A549 (cell line): ENCODE measurements at regions not wholly inside any gene's neighbourhood (a gene's known extent, or its start where the extent isn't known, plus 50 kb on each side); places are given as distances from the start of the nearest gene placed in this dataset.

ENCODE experiments used
- ATAC-seq, 2 experiments: fragments of 200-7000 bp in 1 of 2; fragments of >200 bp in 1 of 2; cut with Nextera tagmentation in 1 of 2; cut with Tn5 transposase in 1 of 2; 3 replicates each; pipeline versions ENCODE4 v1.8.0 to v1.9.1; 2018 to 2020; ENCODE audit warnings: mild to moderate bottlenecking in 1 of 2, moderate library complexity in 1 of 2
- CTCF ChIA-PET: fragments of 300-600 bp; sonication (Branson Sonifier 250); formaldehyde crosslinking; extraction: SDS; loops from one replicate; lab custom pipeline; 2021; ENCODE audit warnings: antibody characterized with exemption, inconsistent platforms; lab: Yijun Ruan, JAX
- POLR2A ChIA-PET: fragments of 350-600 bp; formaldehyde crosslinking; extraction: SDS; loops from one replicate; lab custom pipeline; 2021; ENCODE audit warnings: antibody characterized with exemption, inconsistent platforms; lab: Yijun Ruan, JAX
- DNase-seq, 2 experiments: peaks; one replicate each; pipeline versions ENCODE4 v3.0.0 to v3.0.0-alpha.2; 2011 to 2016; ENCODE audit warnings: low read depth in 1 of 2, low spot score in 1 of 2
- FAIRE-seq: peaks from 2 replicates; lab custom pipeline; 2011; peaks lifted over from hg19 to GRCh38; lab: Jason Lieb, UNC
- H3K27ac ChIP-seq, 2 experiments: fragments of >200 bp; sonication (Bioruptor Twin); formaldehyde crosslinking; 3 replicates each; pipeline ENCODE4 v1.5.1; 2016 to 2017
- H3K4me1 ChIP-seq: fragments of >200 bp; sonication (Bioruptor Twin); formaldehyde crosslinking; 3 replicates; pipeline ENCODE4 v1.6.1; 2016
- H3K4me2 ChIP-seq: fragments of >200 bp; sonication (Bioruptor Twin); formaldehyde crosslinking; 3 replicates; pipeline ENCODE4 v1.6.1; 2016
- H3K4me3 ChIP-seq: fragments of >200 bp; sonication (Bioruptor Twin); formaldehyde crosslinking; 3 replicates; pipeline ENCODE4 v1.5.1; 2016
- H3K9me3 ChIP-seq: fragments of >200 bp; sonication (Bioruptor Twin); formaldehyde crosslinking; 3 replicates; pipeline ENCODE4 v1.6.1; 2016
- BHLHE40 ChIP-seq: IDR thresholded peaks from 2 replicates; pipeline ENCODE4 v1.6.1; 2012; ENCODE audit warnings: low read depth, low read length, inconsistent platforms
- CBX8 ChIP-seq: fragments of 200-600 bp; sonication (generic); IDR thresholded peaks from 2 replicates; pipeline ENCODE4 v1.6.1; 2016
- FOSB ChIP-seq: fragments of 250-450 bp; sonication (Bioruptor Pico); IDR thresholded peaks from 2 replicates; pipeline ENCODE4 v1.5.0; 2020; ENCODE audit warnings: mild to moderate bottlenecking, moderate library complexity
- FOXS1 ChIP-seq: fragments of 250-450 bp; sonication (Bioruptor Pico); IDR thresholded peaks from 2 replicates; pipeline ENCODE4 v1.5.0; 2020; ENCODE audit warnings: mild to moderate bottlenecking, moderate library complexity
- GATA3 ChIP-seq: IDR thresholded peaks from 2 replicates; pipeline ENCODE4 v1.6.1; 2012; ENCODE audit warnings: borderline replicate concordance
- HDAC2 ChIP-seq: fragments of 200-600 bp; sonication (generic); IDR thresholded peaks from 2 replicates; pipeline ENCODE4 v1.6.1; 2016
- HEYL ChIP-seq: fragments of 250-450 bp; sonication (Bioruptor Pico); IDR thresholded peaks from 2 replicates; pipeline ENCODE4 v1.8.0; 2021; ENCODE audit warnings: mild to moderate bottlenecking, moderate library complexity
- HOXA7 ChIP-seq: fragments of 250-450 bp; sonication (Bioruptor Pico); IDR thresholded peaks from 2 replicates; pipeline ENCODE4 v1.5.0; 2020; ENCODE audit warnings: mild to moderate bottlenecking, moderate library complexity
- KDM1A ChIP-seq: fragments of 200-600 bp; sonication (generic); IDR thresholded peaks from 2 replicates; pipeline ENCODE4 v1.6.1; 2016; ENCODE audit warnings: low read depth, mild to moderate bottlenecking
- KDM5A ChIP-seq: fragments of 200-600 bp; sonication (generic); IDR thresholded peaks from 2 replicates; pipeline ENCODE4 v1.6.1; 2016; ENCODE audit warnings: antibody characterized with exemption, mild to moderate bottlenecking
- MAFK ChIP-seq: fragments of 450-650 bp; IDR thresholded peaks from 2 replicates; pipeline ENCODE4 v1.6.1; 2014; ENCODE audit not compliant: partially characterized antibody
- MAZ ChIP-seq: fragments of 150-350 bp; IDR thresholded peaks from 2 replicates; pipeline ENCODE4 v1.6.1; 2014; ENCODE audit warnings: antibody characterized with exemption, low read depth, low read length, borderline replicate concordance
- MYC ChIP-seq: IDR thresholded peaks from 2 replicates; pipeline ENCODE4 v1.6.1; 2012; ENCODE audit warnings: mild to moderate bottlenecking, inconsistent platforms, low read length, improper control_type of control experiment, borderline replicate concordance
- NFE2L2 ChIP-seq: fragments of 150-350 bp; conservative IDR thresholded peaks from 2 replicates; pipeline ENCODE4 v1.6.1; 2014; ENCODE audit warnings: low read length
- NR3C1 ChIP-seq: fragments of >200 bp; sonication (Bioruptor Twin); formaldehyde crosslinking; IDR thresholded peaks from 3 replicates; pipeline ENCODE4 v1.6.1; 2017
- POLR2A ChIP-seq: IDR thresholded peaks from 2 replicates; pipeline ENCODE4 v1.6.1; 2012; ENCODE audit warnings: mild to moderate bottlenecking, low read length
- RNF2 ChIP-seq: fragments of 200-600 bp; sonication (generic); IDR thresholded peaks from 2 replicates; pipeline ENCODE4 v1.6.1; 2016; ENCODE audit warnings: low read depth, mild to moderate bottlenecking, antibody characterized with exemption, moderate library complexity, borderline replicate concordance
- SMC3 ChIP-seq: fragments of >200 bp; sonication (Bioruptor Twin); formaldehyde crosslinking; IDR thresholded peaks from 3 replicates; pipeline ENCODE4 v1.6.1; 2018; ENCODE audit warnings: inconsistent platforms
- TFCP2L1 ChIP-seq: fragments of 250-450 bp; sonication (Bioruptor Pico); IDR thresholded peaks from 2 replicates; pipeline ENCODE4 v1.5.0; 2021; ENCODE audit warnings: mild to moderate bottlenecking
- WGBS: methylation state at CpG from one replicate; pipeline ENCODE4 v1.1.6; 2017; ENCODE audit errors: missing lambda C conversion rate; 5-methylcytosine and 5-hydroxymethylcytosine counted together
- TF ChIP-seq, protein P1 (sequence below): fragments of 200-600 bp; sonication (generic); IDR thresholded peaks from 2 replicates; pipeline ENCODE4 v1.6.1; 2016; ENCODE audit warnings: antibody characterized with exemption, mild to moderate bottlenecking, moderate library complexity
- TF ChIP-seq, protein P2 (sequence below): fragments of 250-450 bp; sonication (Bioruptor Pico); IDR thresholded peaks from 2 replicates; pipeline ENCODE4 v1.5.0; 2021; ENCODE audit warnings: mild to moderate bottlenecking, moderate library complexity, borderline replicate concordance
- TF ChIP-seq, protein P3 (sequence below): fragments of >200 bp; sonication (Bioruptor Twin); formaldehyde crosslinking; IDR thresholded peaks from 3 replicates; pipeline ENCODE4 v1.5.1; 2016
- TF ChIP-seq, protein P4 (sequence below): IDR thresholded peaks from 2 replicates; pipeline ENCODE4 v1.6.1; 2012; ENCODE audit warnings: low read depth, borderline replicate concordance

DNA sequence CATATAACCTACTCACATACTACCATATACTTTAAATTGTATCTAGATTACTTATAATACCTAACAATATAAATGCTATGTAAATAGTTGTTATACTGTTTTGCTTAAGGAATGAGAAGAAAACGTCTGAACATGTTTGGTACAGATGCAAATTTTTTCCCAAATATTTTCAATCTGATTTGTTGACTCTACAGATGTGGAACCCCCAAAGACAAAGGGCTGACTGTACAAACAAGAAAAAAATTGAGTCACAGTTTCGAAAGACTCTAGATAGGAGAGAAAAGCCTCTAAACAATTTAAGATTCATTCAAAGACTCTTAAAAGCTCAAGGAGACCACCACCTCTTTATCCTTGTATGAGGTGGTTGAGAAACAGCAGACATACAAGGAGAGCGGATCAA lies 142.8 kb downstream of the SLC7A11 start:
- CTCF ChIA-PET = interaction anchor here (0.6 to 2.1 kb wide), 3 partner anchors 9 to 582 kb away, joined by 3 to 10 read pairs (median 4); no protein-coding TSS in a partner anchor

DNA sequence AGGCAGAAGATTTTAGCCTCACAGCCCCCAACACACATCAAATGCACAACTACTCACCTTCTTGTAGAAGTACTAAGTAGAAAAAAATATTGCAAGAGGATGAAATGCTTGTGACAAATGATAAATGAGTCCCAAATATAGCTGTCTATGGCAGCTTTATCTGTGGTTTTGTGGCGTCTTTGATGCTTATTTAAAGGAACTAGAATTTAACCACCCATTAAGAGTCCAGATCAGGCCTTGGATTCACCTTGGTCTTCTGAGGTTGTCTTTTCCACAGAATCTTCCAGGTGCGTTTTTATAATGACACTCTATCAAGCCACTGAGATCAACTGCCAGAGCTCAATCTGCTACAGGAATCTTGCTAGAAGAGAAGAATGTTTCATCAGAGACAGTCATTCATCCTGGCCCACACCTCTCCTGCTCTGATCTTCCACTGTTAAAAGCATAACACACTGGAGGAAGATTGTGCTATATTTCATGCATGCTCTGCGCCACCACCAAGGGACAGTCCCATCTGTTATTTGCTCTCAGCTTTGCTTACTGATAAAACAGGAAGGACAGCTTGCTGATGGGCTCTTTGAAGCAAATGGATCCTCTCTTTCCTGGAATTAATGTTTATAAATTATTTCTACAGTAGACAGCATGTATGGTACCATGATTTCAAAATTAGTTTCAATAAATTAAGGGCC lies 144.1 kb downstream of the SLC7A11 start:
- no peak for ATAC-seq
- CTCF ChIA-PET = interaction anchor here (1.4 to 2.1 kb wide), 3 partner anchors 7 to 583 kb away, joined by 4 to 10 read pairs (median 4); no protein-coding TSS in a partner anchor
- 78% methylated on average over 3 of the region's 3 CpGs for WGBS
- no peak for FAIRE-seq
- no peak overlapping the region for H3K27ac ChIP-seq
- H3K4me3 ChIP-seq = no peak overlapping the region
- H3K9me3 ChIP-seq = no peaks in the 10 kb centered on the region
- POLR2A ChIA-PET = no interaction called here
- no peaks in the 10 kb centered on the region for H3K4me1 ChIP-seq
- TF ChIP-seq HOXA7 (CRISPR knock-in tag) = no peak
- TF ChIP-seq, protein P1, sequence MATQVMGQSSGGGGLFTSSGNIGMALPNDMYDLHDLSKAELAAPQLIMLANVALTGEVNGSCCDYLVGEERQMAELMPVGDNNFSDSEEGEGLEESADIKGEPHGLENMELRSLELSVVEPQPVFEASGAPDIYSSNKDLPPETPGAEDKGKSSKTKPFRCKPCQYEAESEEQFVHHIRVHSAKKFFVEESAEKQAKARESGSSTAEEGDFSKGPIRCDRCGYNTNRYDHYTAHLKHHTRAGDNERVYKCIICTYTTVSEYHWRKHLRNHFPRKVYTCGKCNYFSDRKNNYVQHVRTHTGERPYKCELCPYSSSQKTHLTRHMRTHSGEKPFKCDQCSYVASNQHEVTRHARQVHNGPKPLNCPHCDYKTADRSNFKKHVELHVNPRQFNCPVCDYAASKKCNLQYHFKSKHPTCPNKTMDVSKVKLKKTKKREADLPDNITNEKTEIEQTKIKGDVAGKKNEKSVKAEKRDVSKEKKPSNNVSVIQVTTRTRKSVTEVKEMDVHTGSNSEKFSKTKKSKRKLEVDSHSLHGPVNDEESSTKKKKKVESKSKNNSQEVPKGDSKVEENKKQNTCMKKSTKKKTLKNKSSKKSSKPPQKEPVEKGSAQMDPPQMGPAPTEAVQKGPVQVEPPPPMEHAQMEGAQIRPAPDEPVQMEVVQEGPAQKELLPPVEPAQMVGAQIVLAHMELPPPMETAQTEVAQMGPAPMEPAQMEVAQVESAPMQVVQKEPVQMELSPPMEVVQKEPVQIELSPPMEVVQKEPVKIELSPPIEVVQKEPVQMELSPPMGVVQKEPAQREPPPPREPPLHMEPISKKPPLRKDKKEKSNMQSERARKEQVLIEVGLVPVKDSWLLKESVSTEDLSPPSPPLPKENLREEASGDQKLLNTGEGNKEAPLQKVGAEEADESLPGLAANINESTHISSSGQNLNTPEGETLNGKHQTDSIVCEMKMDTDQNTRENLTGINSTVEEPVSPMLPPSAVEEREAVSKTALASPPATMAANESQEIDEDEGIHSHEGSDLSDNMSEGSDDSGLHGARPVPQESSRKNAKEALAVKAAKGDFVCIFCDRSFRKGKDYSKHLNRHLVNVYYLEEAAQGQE = no peak
- TF ChIP-seq, protein P2, sequence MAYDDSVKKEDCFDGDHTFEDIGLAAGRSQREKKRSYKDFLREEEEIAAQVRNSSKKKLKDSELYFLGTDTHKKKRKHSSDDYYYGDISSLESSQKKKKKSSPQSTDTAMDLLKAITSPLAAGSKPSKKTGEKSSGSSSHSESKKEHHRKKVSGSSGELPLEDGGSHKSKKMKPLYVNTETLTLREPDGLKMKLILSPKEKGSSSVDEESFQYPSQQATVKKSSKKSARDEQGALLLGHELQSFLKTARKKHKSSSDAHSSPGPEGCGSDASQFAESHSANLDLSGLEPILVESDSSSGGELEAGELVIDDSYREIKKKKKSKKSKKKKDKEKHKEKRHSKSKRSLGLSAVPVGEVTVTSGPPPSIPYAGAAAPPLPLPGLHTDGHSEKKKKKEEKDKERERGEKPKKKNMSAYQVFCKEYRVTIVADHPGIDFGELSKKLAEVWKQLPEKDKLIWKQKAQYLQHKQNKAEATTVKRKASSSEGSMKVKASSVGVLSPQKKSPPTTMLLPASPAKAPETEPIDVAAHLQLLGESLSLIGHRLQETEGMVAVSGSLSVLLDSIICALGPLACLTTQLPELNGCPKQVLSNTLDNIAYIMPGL (CRISPR knock-in tag) = no peak
- no peak for TF ChIP-seq KDM5A
- TF ChIP-seq MAZ = no peak
- TF ChIP-seq NFE2L2 = no peak
- no peak for TF ChIP-seq HDAC2
- TF ChIP-seq FOXS1 = no peak
- no peak for TF ChIP-seq POLR2A
- no peak for TF ChIP-seq GATA3
- no peak for TF ChIP-seq NR3C1
- TF ChIP-seq, protein P3, sequence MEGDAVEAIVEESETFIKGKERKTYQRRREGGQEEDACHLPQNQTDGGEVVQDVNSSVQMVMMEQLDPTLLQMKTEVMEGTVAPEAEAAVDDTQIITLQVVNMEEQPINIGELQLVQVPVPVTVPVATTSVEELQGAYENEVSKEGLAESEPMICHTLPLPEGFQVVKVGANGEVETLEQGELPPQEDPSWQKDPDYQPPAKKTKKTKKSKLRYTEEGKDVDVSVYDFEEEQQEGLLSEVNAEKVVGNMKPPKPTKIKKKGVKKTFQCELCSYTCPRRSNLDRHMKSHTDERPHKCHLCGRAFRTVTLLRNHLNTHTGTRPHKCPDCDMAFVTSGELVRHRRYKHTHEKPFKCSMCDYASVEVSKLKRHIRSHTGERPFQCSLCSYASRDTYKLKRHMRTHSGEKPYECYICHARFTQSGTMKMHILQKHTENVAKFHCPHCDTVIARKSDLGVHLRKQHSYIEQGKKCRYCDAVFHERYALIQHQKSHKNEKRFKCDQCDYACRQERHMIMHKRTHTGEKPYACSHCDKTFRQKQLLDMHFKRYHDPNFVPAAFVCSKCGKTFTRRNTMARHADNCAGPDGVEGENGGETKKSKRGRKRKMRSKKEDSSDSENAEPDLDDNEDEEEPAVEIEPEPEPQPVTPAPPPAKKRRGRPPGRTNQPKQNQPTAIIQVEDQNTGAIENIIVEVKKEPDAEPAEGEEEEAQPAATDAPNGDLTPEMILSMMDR = no peak
- no peak for TF ChIP-seq BHLHE40
- no peak for TF ChIP-seq HEYL (CRISPR knock-in tag)
- TF ChIP-seq FOSB (CRISPR knock-in tag) = no peak
- DNase-seq = no peak
- H3K4me2 ChIP-seq = no peak overlapping the region

More for the DNA sequence above, 142.8 kb downstream of the SLC7A11 start:
- Histone ChIP-seq H3K9me3 (no peaks in the 10 kb centered on the region), H3K4me1 (no peaks in the 10 kb centered on the region), H3K27ac (no peak overlapping the region), H3K4me2 (no peak overlapping the region), H3K4me3 (no peak overlapping the region)
- no peak for ATAC-seq
- POLR2A ChIA-PET = no interaction called here
- no peak for FAIRE-seq
- DNase-seq = no peak
- TF ChIP-seq CBX8 = no peak
- no peak for TF ChIP-seq FOSB (CRISPR knock-in tag)
- TF ChIP-seq TFCP2L1 = no peak
- no peak for TF ChIP-seq KDM1A
- TF ChIP-seq RNF2 = no peak
- TF ChIP-seq BHLHE40 = no peak
- TF ChIP-seq, protein P4, sequence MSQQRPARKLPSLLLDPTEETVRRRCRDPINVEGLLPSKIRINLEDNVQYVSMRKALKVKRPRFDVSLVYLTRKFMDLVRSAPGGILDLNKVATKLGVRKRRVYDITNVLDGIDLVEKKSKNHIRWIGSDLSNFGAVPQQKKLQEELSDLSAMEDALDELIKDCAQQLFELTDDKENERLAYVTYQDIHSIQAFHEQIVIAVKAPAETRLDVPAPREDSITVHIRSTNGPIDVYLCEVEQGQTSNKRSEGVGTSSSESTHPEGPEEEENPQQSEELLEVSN = no peak
- no peak for TF ChIP-seq MAFK
- no peak for TF ChIP-seq HDAC2
- TF ChIP-seq MYC = no peak
- TF ChIP-seq SMC3 = no peak
- no peak for TF ChIP-seq HEYL (CRISPR knock-in tag)
- 35% methylated on average over 3 of the region's 3 CpGs for WGBS
